ENCODE measurements at regions not wholly inside any gene's neighbourhood (a gene's known extent, or its start where the extent isn't known, plus 50 kb on each side); places are given as distances from the start of the nearest gene placed in this dataset.

GRCh38 chr3:30372837-30373236 lies 233.6 kb upstream of the TGFBR2 start:
- TF ChIP-seq, protein P1, sequence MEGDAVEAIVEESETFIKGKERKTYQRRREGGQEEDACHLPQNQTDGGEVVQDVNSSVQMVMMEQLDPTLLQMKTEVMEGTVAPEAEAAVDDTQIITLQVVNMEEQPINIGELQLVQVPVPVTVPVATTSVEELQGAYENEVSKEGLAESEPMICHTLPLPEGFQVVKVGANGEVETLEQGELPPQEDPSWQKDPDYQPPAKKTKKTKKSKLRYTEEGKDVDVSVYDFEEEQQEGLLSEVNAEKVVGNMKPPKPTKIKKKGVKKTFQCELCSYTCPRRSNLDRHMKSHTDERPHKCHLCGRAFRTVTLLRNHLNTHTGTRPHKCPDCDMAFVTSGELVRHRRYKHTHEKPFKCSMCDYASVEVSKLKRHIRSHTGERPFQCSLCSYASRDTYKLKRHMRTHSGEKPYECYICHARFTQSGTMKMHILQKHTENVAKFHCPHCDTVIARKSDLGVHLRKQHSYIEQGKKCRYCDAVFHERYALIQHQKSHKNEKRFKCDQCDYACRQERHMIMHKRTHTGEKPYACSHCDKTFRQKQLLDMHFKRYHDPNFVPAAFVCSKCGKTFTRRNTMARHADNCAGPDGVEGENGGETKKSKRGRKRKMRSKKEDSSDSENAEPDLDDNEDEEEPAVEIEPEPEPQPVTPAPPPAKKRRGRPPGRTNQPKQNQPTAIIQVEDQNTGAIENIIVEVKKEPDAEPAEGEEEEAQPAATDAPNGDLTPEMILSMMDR (IDR thresholded peaks at IDR 0.05), result no peak
- DNase-seq (no peak), ATAC-seq (no peak)
- no peak overlapping the region for H3K27ac Mint-ChIP-seq
- no peaks in the 10 kb centered on the region for H3K27me3 Mint-ChIP-seq
- H3K36me3 Mint-ChIP-seq (ENCODE audit: low read depth), result no peaks in the 10 kb centered on the region
- POLR2A ChIA-PET, result no interaction called here
- intact Hi-C loops (cut with micrococcal nuclease), result no loop called here
- no peaks in the 10 kb centered on the region for H3K9me3 Mint-ChIP-seq
- CTCF ChIA-PET, result no interaction called here
- no peak overlapping the region for H3K4me3 Mint-ChIP-seq
- H3K4me1 Mint-ChIP-seq (ENCODE audit: low read depth), result no peaks in the 10 kb centered on the region

- intact Hi-C loops (cut with micrococcal nuclease), result no loop called here
- H3K27ac Mint-ChIP-seq, result no peak overlapping the region
- ATAC-seq, result no peak
- CTCF ChIA-PET, result no interaction called here
- peaks cover 7% of the 10 kb centered on the region for H3K9me3 Mint-ChIP-seq
- no peaks in the 10 kb centered on the region for H3K27me3 Mint-ChIP-seq
- no peaks in the 10 kb centered on the region for H3K4me1 Mint-ChIP-seq (ENCODE audit: low read depth)
- TF ChIP-seq, protein P1 (IDR thresholded peaks at IDR 0.05), result no peak
- H3K4me3 Mint-ChIP-seq, result no peak overlapping the region
- POLR2A ChIA-PET, result no interaction called here
- DNase-seq, result no peak
- H3K36me3 Mint-ChIP-seq (ENCODE audit: low read depth), result peaks cover 1% of the 10 kb centered on the region
These were observed 221.8 kb upstream of the TGFBR2 start for GRCh38 chr3:30384546-30385072.

DNA sequence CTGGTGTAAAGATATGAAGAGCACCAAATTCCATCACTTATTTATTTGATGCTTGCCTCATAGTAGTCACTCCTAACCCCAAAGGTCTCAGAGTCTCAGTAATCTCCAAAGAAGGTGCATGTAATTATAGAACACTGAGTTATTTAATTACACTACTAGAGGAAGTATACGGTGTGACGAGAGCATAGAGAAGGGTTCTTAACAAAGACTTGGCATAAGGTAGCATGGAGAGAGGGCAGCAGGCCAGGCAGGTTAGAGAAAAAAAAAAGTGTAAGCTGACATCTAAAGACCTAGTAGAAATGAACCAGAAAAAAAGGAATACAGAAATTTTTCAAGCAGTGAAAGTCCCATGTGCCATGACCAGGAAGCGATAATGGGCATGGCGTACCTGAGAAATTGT lies 213.3 kb upstream of the TGFBR2 start:
- POLR2A ChIA-PET, result interaction anchor here (1.5 kb wide), 1 partner anchor 135 kb away, joined by 3 read pairs; no protein-coding TSS in a partner anchor
- TF ChIP-seq, protein P1 (IDR thresholded peaks at IDR 0.05), result no peak
- H3K27me3 Mint-ChIP-seq, result no peaks in the 10 kb centered on the region
- H3K4me3 Mint-ChIP-seq, result no peak overlapping the region
- peaks cover 1% of the 10 kb centered on the region for H3K36me3 Mint-ChIP-seq (ENCODE audit: low read depth)
- no peak for DNase-seq
- H3K27ac Mint-ChIP-seq, result no peak overlapping the region
- intact Hi-C loops (cut with micrococcal nuclease), result no loop called here
- CTCF ChIA-PET, result no interaction called here
- ATAC-seq, result no peak
- H3K4me1 Mint-ChIP-seq (ENCODE audit: low read depth), result no peaks in the 10 kb centered on the region
- peaks cover 4% of the 10 kb centered on the region for H3K9me3 Mint-ChIP-seq

- POLR2A ChIA-PET, result no interaction called here
- no peak for DNase-seq
- Mint-ChIP-seq H3K27ac (no peak overlapping the region), H3K36me3 (ENCODE audit: low read depth) (no peaks in the 10 kb centered on the region), H3K27me3 (no peaks in the 10 kb centered on the region), H3K4me3 (no peak overlapping the region), H3K4me1 (ENCODE audit: low read depth) (peaks cover 14% of the 10 kb centered on the region), H3K9me3 (peaks cover 3% of the 10 kb centered on the region)
- TF ChIP-seq, protein P1 (IDR thresholded peaks at IDR 0.05), result no peak
- CTCF ChIA-PET, result interaction anchor here (1.3 kb wide), 1 partner anchor 296 kb away, joined by 4 read pairs; no protein-coding TSS in a partner anchor
- intact Hi-C loops (cut with micrococcal nuclease), result no loop called here
- ATAC-seq, result no peak
These were observed 209.4 kb upstream of the TGFBR2 start for GRCh38 chr3:30397030-30397429.

DNA sequence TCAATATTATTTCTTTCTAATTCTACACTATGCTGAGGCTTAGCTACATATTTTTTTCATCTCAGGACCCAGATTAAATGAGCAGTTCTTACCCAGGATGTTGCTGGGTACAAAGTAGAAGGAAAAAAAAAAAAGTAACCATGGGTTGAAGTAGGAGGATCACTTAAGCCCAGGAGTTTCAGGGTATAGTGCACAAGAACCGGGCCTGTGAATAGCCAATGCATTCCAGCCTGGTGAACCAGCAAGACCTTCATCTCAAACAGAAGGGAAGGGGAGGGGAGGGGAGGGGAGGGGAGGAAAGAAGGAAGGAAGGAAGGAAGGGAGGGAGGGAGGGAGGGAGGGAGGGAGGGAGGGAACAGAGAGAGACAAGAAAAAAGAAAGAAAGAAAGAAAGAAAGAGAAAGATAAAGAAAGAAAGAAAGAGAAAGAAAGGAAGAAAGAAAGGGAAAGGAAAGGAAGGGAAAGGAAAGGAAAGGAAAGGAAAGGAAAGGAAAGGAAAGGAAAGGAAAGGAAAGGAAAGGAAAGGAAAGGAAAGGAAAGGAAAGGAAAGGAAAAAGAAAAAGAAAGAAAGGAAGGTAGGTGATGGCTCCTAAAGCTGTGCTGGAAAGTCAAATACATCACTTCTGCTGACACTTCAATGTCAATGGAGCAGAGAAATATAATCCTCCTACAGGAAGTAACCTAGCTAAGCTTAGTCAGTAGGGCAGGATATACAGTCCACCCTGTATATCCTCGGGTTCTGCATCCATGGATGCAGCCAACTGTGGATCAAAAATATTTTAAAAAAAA lies 206.8 kb upstream of the TGFBR2 start:
- no peaks in the 10 kb centered on the region for H3K27me3 Mint-ChIP-seq
- H3K9me3 Mint-ChIP-seq, result peaks cover 3% of the 10 kb centered on the region
- no peak overlapping the region for H3K4me3 Mint-ChIP-seq
- ChIA-PET CTCF (no interaction called here), POLR2A (no interaction called here)
- peaks cover 15% of the 10 kb centered on the region for H3K4me1 Mint-ChIP-seq (ENCODE audit: low read depth)
- no peak for DNase-seq
- intact Hi-C loops (cut with micrococcal nuclease), result no loop called here
- H3K36me3 Mint-ChIP-seq (ENCODE audit: low read depth), result no peaks in the 10 kb centered on the region
- no peak for ATAC-seq
- TF ChIP-seq, protein P1 (IDR thresholded peaks at IDR 0.05), result no peak
- H3K27ac Mint-ChIP-seq, result no peak overlapping the region

Data from activated CD8-positive, alpha-beta T cell treated with anti-CD3 and anti-CD28 coated beads for 36 hours (primary cell).